SJCRH30 (cell line): ENCODE measurements at regions not wholly inside any gene's neighbourhood (a gene's known extent, or its start where the extent isn't known, plus 50 kb on each side); places are given as distances from the start of the nearest gene placed in this dataset.
"Not testable (repeated sequence)": the region's sequence is repeated elsewhere in the genome, so short reads cannot be mapped to it uniquely, and the experiment has no call there.

Experiments used
- DNase-seq, 2 experiments: peaks; one replicate each; pipeline ENCODE4 v3.0.0-alpha.2; 2015 to 2020
- H3K27ac ChIP-seq: fragments of 250-450 bp; sonication (Bioruptor Pico); 2 replicates; pipeline ENCODE4 v1.5.1; 2020; ENCODE audit warnings: mild to moderate bottlenecking, moderate library complexity
- H3K27me3 ChIP-seq: fragments of 250-450 bp; sonication (Bioruptor Pico); 2 replicates; pipeline ENCODE4 v1.5.1; 2020; ENCODE audit warnings: mild to moderate bottlenecking, moderate library complexity
- H3K36me3 ChIP-seq: fragments of 250-450 bp; sonication (Bioruptor Pico); 2 replicates; pipeline ENCODE4 v1.5.1; 2020; ENCODE audit warnings: mild to moderate bottlenecking, moderate library complexity
- H3K4me1 ChIP-seq: fragments of 250-450 bp; sonication (Bioruptor Pico); 2 replicates; pipeline ENCODE4 v1.5.1; 2020; ENCODE audit warnings: mild to moderate bottlenecking, moderate library complexity
- H3K4me3 ChIP-seq: fragments of 250-450 bp; sonication (Bioruptor Pico); 2 replicates; pipeline ENCODE4 v1.5.1; 2020; ENCODE audit warnings: mild to moderate bottlenecking, moderate library complexity
- H3K9me3 ChIP-seq: fragments of 250-450 bp; sonication (Bioruptor Pico); replicated peaks from 2 replicates; pipeline ENCODE4 v1.5.1; 2020; ENCODE audit warnings: mild to moderate bottlenecking, moderate library complexity

- no peak overlapping the region for H3K4me3 ChIP-seq
- no peak overlapping the region for H3K27ac ChIP-seq
- H3K27me3 ChIP-seq, result no peaks in the 10 kb centered on the region
- no peaks in the 10 kb centered on the region for H3K36me3 ChIP-seq
- H3K4me1 ChIP-seq, result no peaks in the 10 kb centered on the region
- H3K9me3 ChIP-seq, result no peaks in the 10 kb centered on the region
- no peak for DNase-seq
Measured at GRCh38 chr1:194073833-194074232, 887.4 kb upstream of the B3GALT2 start.

DNA sequence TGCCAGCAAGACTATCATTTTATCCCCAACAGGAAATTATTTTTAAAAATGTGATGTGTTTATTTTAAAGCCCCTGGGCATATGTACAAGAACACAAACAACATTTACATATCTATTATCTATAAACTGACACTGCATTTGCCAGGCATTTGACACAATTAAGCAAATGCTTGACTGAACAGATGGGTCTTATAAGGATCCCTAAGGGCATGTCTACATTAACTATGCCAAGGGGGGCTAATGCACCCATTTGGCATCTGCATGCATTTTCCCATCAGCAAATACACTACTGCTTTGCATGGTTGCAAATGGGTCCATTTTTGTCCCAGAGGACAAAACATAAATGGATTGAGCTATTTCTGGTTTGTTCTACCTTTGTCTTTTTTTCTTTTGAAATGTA is 884.8 kb upstream of the B3GALT2 start:
- Histone ChIP-seq H3K27me3 (no peaks in the 10 kb centered on the region), H3K27ac (no peak overlapping the region), H3K36me3 (no peaks in the 10 kb centered on the region), H3K9me3 (no peaks in the 10 kb centered on the region), H3K4me3 (no peak overlapping the region), H3K4me1 (no peaks in the 10 kb centered on the region)
- no peak for DNase-seq

GRCh38 chr1:194069831-194070218 is 883.4 kb upstream of the B3GALT2 start:
- no peak overlapping the region for H3K27ac ChIP-seq
- DNase-seq, result no peak
- H3K36me3 ChIP-seq, result no peaks in the 10 kb centered on the region
- H3K4me1 ChIP-seq, result no peaks in the 10 kb centered on the region
- H3K4me3 ChIP-seq, result no peak overlapping the region
- no peaks in the 10 kb centered on the region for H3K9me3 ChIP-seq
- H3K27me3 ChIP-seq, result no peaks in the 10 kb centered on the region

DNA sequence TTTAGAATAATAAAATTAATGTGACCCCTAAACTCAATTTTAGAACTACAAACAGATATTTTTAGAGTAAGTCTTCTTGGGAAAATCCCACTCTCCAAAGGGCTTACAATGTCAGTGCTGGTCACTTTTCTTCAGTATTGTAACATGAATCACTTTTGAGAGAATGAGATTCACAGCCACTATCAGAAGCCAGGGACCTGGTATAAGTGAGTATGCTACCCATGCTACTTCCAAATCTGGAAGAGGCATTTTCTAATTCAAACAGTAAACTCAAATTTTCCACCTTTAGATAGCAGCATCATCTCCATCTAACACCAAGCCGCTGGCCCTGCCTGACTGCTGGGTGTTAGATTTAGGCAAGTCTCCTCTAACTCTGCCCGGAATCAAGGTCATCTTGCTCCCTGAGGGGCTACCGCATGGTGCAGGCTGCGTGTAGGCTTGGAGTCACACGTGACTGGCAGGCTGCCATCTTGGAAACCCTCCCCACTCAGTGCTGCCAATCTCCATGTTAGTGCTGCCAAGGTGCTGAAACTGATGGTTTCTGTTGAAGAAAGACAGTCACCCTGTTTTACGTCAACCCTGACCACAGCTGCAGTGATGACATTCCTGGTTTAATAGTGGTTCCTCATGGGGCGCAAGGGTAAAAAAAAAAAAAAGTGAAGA is 882.9 kb upstream of the B3GALT2 start:
- Histone ChIP-seq H3K9me3 (no peaks in the 10 kb centered on the region), H3K4me1 (no peaks in the 10 kb centered on the region), H3K27me3 (no peaks in the 10 kb centered on the region), H3K4me3 (no peak overlapping the region), H3K27ac (no peak overlapping the region), H3K36me3 (no peaks in the 10 kb centered on the region)
- DNase-seq, result no peak

- Histone ChIP-seq H3K4me1 (no peaks in the 10 kb centered on the region), H3K27ac (no peak overlapping the region), H3K9me3 (no peaks in the 10 kb centered on the region), H3K4me3 (no peak overlapping the region), H3K27me3 (no peaks in the 10 kb centered on the region), H3K36me3 (no peaks in the 10 kb centered on the region)
- no peak for DNase-seq
Measured at GRCh38 chr1:194068446-194069167, 882.2 kb upstream of the B3GALT2 start.

- no peak for DNase-seq
- Histone ChIP-seq H3K9me3 (no peaks in the 10 kb centered on the region), H3K27me3 (no peaks in the 10 kb centered on the region), H3K4me1 (no peaks in the 10 kb centered on the region), H3K36me3 (no peaks in the 10 kb centered on the region), H3K27ac (no peak overlapping the region), H3K4me3 (no peak overlapping the region)
Measured at GRCh38 chr1:194067772-194068171, 881.4 kb upstream of the B3GALT2 start.

GRCh38 chr1:194062962-194063361 is 876.5 kb upstream of the B3GALT2 start:
- H3K36me3 ChIP-seq, result no peaks in the 10 kb centered on the region

DNA sequence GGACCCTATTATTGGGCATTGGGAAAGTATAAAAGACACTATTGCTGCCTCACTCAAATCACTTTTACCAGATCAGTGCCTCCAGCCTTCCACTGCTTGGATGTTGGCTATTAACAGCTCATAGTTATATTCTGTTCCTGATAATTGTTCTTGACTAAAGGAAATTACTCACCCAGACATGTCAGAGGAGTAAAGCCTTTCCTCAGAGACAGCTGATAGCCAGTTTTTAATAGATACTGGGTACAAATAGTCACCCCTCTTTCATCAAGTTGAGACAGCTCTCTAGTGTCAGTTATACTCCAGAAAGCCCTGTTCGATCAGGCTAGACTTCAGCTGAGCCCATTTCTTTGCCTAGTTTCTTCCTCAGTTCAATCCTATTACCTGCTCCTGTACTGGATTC is 876.1 kb upstream of the B3GALT2 start:
- no peaks in the 10 kb centered on the region for H3K4me1 ChIP-seq
- H3K36me3 ChIP-seq, result no peaks in the 10 kb centered on the region
- DNase-seq, result no peak
- H3K4me3 ChIP-seq, result no peak overlapping the region
- H3K9me3 ChIP-seq, result no peaks in the 10 kb centered on the region
- H3K27me3 ChIP-seq, result no peaks in the 10 kb centered on the region
- H3K27ac ChIP-seq, result no peak overlapping the region

More at GRCh38 chr1:194062962-194063361, 876.5 kb upstream of the B3GALT2 start:
- Histone ChIP-seq H3K4me3 (no peak overlapping the region), H3K27me3 (no peaks in the 10 kb centered on the region), H3K4me1 (no peaks in the 10 kb centered on the region), H3K27ac (no peak overlapping the region), H3K9me3 (no peaks in the 10 kb centered on the region)
- no peak for DNase-seq

GRCh38 chr1:194060481-194060880 is 874.1 kb upstream of the B3GALT2 start:
- DNase-seq, result no peak
- no peaks in the 10 kb centered on the region for H3K9me3 ChIP-seq
- H3K4me3 ChIP-seq, result no peak overlapping the region
- no peaks in the 10 kb centered on the region for H3K36me3 ChIP-seq
- no peaks in the 10 kb centered on the region for H3K27me3 ChIP-seq
- H3K27ac ChIP-seq, result no peak overlapping the region
- H3K4me1 ChIP-seq, result no peaks in the 10 kb centered on the region

GRCh38 chr1:194058268-194058667 is 871.9 kb upstream of the B3GALT2 start:
- H3K36me3 ChIP-seq, H3K4me1 ChIP-seq, H3K27me3 ChIP-seq, H3K9me3 ChIP-seq, DNase-seq, H3K4me3 ChIP-seq, H3K27ac ChIP-seq: not testable (repeated sequence)

DNA sequence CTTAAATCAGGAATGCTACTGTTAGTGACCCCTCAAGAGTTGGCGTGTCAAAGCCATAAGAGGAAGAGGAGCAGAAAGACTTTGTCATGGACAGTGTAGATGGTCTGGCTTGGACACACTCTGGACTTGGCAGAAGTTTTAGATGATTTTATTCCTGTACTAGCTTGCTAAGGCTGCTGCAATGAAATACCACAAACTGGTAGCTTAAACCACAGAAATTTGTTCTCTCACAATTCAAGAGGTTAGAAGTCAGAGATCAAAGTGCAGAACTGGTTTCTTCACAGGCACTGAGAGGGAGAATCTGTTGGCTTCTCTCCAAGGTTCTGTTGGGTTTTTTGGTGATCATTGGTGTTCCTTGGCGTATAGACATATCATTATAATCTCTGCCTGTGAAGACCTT is 869.8 kb upstream of the B3GALT2 start:
- no peaks in the 10 kb centered on the region for H3K36me3 ChIP-seq
- H3K4me1 ChIP-seq, result no peaks in the 10 kb centered on the region
- DNase-seq, result no peak
- H3K9me3 ChIP-seq, result no peaks in the 10 kb centered on the region
- H3K27me3 ChIP-seq, result no peaks in the 10 kb centered on the region
- H3K4me3 ChIP-seq, result no peak overlapping the region
- no peak overlapping the region for H3K27ac ChIP-seq

DNA sequence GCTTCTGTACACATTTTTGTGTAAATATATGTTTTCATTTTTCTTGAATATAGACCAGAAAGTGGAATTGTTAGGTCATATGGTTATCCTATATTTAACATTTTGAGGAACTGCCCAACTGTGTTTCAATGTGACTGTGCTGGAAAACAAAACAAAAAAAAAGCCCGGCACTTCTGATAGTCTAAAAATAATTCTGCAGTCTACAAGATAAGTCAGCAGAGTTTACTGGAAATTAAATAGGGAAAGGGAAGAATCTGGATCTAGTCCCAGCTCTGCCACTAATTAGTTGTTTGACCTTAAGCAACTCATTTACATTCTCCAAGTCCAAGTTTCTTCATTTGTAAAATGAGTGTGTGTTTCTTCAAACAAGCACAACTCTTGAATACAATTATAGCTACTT is 869.1 kb upstream of the B3GALT2 start:
- no peak for DNase-seq
- Histone ChIP-seq H3K9me3 (no peaks in the 10 kb centered on the region), H3K36me3 (no peaks in the 10 kb centered on the region), H3K4me1 (no peaks in the 10 kb centered on the region), H3K27ac (no peak overlapping the region), H3K4me3 (no peak overlapping the region), H3K27me3 (no peaks in the 10 kb centered on the region)

GRCh38 chr1:194052514-194053338 is 866.3 kb upstream of the B3GALT2 start:
- H3K36me3 ChIP-seq, result no peaks in the 10 kb centered on the region

GRCh38 chr1:194047921-194048320 is 861.5 kb upstream of the B3GALT2 start:
- Histone ChIP-seq H3K36me3 (no peaks in the 10 kb centered on the region), H3K27ac (no peak overlapping the region), H3K4me1 (no peaks in the 10 kb centered on the region), H3K9me3 (no peaks in the 10 kb centered on the region), H3K27me3 (no peaks in the 10 kb centered on the region), H3K4me3 (no peak overlapping the region)
- no peak for DNase-seq

More at GRCh38 chr1:194052514-194053338, 866.3 kb upstream of the B3GALT2 start:
- Histone ChIP-seq H3K27me3 (no peaks in the 10 kb centered on the region), H3K27ac (no peak overlapping the region), H3K4me3 (no peak overlapping the region), H3K9me3 (no peaks in the 10 kb centered on the region), H3K4me1 (no peaks in the 10 kb centered on the region)
- no peak for DNase-seq

DNA sequence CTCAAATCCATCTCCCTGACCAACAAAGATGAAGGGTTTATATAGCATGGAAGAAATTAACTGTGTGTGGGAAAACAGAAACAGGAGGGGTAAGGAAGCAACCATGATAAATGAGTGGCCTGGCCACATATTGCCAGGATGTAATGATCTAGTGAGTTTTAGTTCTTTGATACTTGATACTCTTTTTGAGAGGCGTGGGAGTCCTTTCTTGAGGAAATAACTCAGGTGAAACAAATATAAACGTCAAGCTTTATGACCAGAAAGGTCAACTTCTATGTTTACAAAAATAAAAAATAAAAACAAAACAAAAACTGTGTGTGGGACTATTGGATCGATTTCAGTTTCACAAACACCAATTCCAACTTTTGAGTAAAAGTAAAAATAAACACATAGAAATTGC is 860.8 kb upstream of the B3GALT2 start:
- DNase-seq, result no peak
- H3K4me1 ChIP-seq, result no peaks in the 10 kb centered on the region
- no peak overlapping the region for H3K27ac ChIP-seq
- H3K36me3 ChIP-seq, result no peaks in the 10 kb centered on the region
- H3K9me3 ChIP-seq, result no peaks in the 10 kb centered on the region
- H3K27me3 ChIP-seq, result no peaks in the 10 kb centered on the region
- no peak overlapping the region for H3K4me3 ChIP-seq
